HEK293T (cell line): ENCODE measurements at regions not wholly inside any gene's neighbourhood (a gene's known extent, or its start where the extent isn't known, plus 50 kb on each side); places are given as distances from the start of the nearest gene placed in this dataset.

Experiments
- FOXA1 ChIP-seq: fragments of 450-650 bp; IDR thresholded peaks from 2 replicates; pipeline ENCODE4 v1.6.1; 2016; ENCODE audit warnings: mild to moderate bottlenecking
- FOXM1 ChIP-seq: fragments of 450-650 bp; IDR thresholded peaks from 2 replicates; pipeline ENCODE4 v1.6.1; 2017; ENCODE audit warnings: mild to moderate bottlenecking, borderline replicate concordance
- ZNF384 ChIP-seq: fragments of 450-650 bp; IDR thresholded peaks from 2 replicates; pipeline ENCODE4 v1.6.1; 2016

DNA sequence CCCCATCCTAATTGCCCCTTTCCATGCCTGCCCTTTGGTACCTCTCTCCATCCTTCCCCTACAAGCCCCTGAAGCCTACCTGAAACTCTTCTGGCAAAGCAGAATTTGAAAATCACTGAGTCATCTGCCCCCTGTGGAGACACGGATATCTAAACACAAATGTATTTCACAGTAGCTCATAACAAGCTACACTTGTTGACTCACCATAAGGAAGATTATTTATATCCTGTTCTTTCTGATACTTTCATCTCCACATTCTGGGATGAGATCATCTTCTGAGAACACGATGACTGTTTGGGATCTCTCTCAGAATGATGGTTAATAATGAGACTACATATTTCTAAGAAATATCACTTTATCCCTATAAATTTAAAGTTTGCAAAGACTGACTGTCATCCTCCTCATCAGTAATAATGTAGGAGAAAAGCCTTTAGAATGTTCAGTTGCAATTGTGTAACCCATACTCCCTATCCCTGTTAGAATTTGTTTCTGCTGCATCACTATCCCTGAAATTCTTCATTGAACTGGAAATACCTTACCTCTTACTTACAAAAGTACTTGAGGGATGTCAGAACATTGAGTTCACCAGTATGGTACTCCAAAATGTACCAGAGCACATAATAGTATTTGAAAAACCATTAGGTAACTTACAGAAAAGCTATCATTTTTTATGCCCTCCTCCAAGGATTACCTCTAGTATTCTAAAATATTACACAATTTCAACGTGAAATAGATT is 116.1 kb upstream of the IL12A start:
- TF ChIP-seq FOXM1 (no peak), ZNF384 (no peak), FOXA1 (no peak)
